ENCODE measurements at regions not wholly inside any gene's neighbourhood (a gene's known extent, or its start where the extent isn't known, plus 50 kb on each side); places are given as distances from the start of the nearest gene placed in this dataset.
"Not testable (repeated sequence)": the region's sequence is repeated elsewhere in the genome, so short reads cannot be mapped to it uniquely, and the experiment has no call there.

- FAIRE-seq: no peak
These were observed 275.2 kb downstream of the ASXL3 start for GRCh38 chr18:33853187-33853586.

- no peak for FAIRE-seq
These were observed 273.6 kb downstream of the ASXL3 start for GRCh38 chr18:33851546-33852078.

GRCh38 chr18:33849731-33850130 lies 271.7 kb downstream of the ASXL3 start:
- no peak for FAIRE-seq

- no peak for FAIRE-seq
These were observed 266.2 kb downstream of the ASXL3 start for GRCh38 chr18:33844232-33844631.

- no peak for FAIRE-seq
These were observed 263.4 kb downstream of the ASXL3 start for GRCh38 chr18:33841221-33841967.

- no peak for FAIRE-seq
These were observed 262.2 kb downstream of the ASXL3 start for GRCh38 chr18:33840212-33840593.

GRCh38 chr18:33839452-33840211 lies 261.6 kb downstream of the ASXL3 start:
- peak; percentile 23 for FAIRE-seq

- no peak for FAIRE-seq
These were observed 260.0 kb downstream of the ASXL3 start for GRCh38 chr18:33838054-33838453.

GRCh38 chr18:33837191-33837590 lies 259.2 kb downstream of the ASXL3 start:
- FAIRE-seq: no peak

GRCh38 chr18:33836564-33836963 lies 258.5 kb downstream of the ASXL3 start:
- FAIRE-seq: no peak

- FAIRE-seq: no peak
These were observed 257.4 kb downstream of the ASXL3 start for GRCh38 chr18:33835419-33835818.

- FAIRE-seq: no peak
These were observed 255.8 kb downstream of the ASXL3 start for GRCh38 chr18:33833842-33834241.

- FAIRE-seq: no peak
These were observed 253.4 kb downstream of the ASXL3 start for GRCh38 chr18:33831424-33831823.

GRCh38 chr18:33830213-33830612 lies 252.2 kb downstream of the ASXL3 start:
- FAIRE-seq: no peak

GRCh38 chr18:33828949-33829348 lies 250.9 kb downstream of the ASXL3 start:
- no peak for FAIRE-seq

- no peak for FAIRE-seq
These were observed 248.1 kb downstream of the ASXL3 start for GRCh38 chr18:33826151-33826550.

GRCh38 chr18:33821503-33821902 lies 243.5 kb downstream of the ASXL3 start:
- FAIRE-seq: no peak

GRCh38 chr18:33820517-33821371 lies 242.7 kb downstream of the ASXL3 start:
- no peak for FAIRE-seq

- not testable (repeated sequence) for FAIRE-seq
These were observed 241.8 kb downstream of the ASXL3 start for GRCh38 chr18:33819692-33820343.

- no peak for FAIRE-seq
These were observed 240.1 kb downstream of the ASXL3 start for GRCh38 chr18:33818145-33818544.

- FAIRE-seq: no peak
These were observed 239.1 kb downstream of the ASXL3 start for GRCh38 chr18:33817096-33817495.

- FAIRE-seq: no peak
These were observed 236.5 kb downstream of the ASXL3 start for GRCh38 chr18:33814546-33814945.

- no peak for FAIRE-seq
These were observed 234.2 kb downstream of the ASXL3 start for GRCh38 chr18:33812186-33812585.
